IMR-90 (cell line): ENCODE measurements at regions not wholly inside any gene's neighbourhood (a gene's known extent, or its start where the extent isn't known, plus 50 kb on each side); places are given as distances from the start of the nearest gene placed in this dataset.

ENCODE experiments used
- CTCF ChIP-seq: conservative IDR thresholded peaks from 2 replicates; pipeline ENCODE4 v1.5.1; 2012; ENCODE audit warnings: mild to moderate bottlenecking, low read depth, low read length, improper control_type of control experiment
- MAZ ChIP-seq: IDR thresholded peaks from 2 replicates; pipeline ENCODE4 v1.6.1; 2012; ENCODE audit warnings: low read depth, mild to moderate bottlenecking, low read length, improper control_type of control experiment, moderate library complexity, borderline replicate concordance
- RAD21 ChIP-seq: IDR thresholded peaks from 2 replicates; pipeline ENCODE4 v1.6.1; 2012; ENCODE audit warnings: low read length, improper control_type of control experiment
- SMC3 ChIP-seq: fragments of 150-350 bp; IDR thresholded peaks from 2 replicates; pipeline ENCODE4 v1.6.1; 2016; ENCODE audit warnings: low read depth, mild to moderate bottlenecking, antibody characterized with exemption, low read length, moderate library complexity

GRCh38 chr11:45737056-45737455, 67.9 kb upstream of the SLC35C1 start:
- TF ChIP-seq CTCF (no peak), RAD21 (no peak), MAZ (no peak), SMC3 (no peak)
